ENCODE measurements at regions not wholly inside any gene's neighbourhood (a gene's known extent, or its start where the extent isn't known, plus 50 kb on each side); places are given as distances from the start of the nearest gene placed in this dataset.

GRCh38 chr6:66699385-66699784, 992.4 kb upstream of the EYS start:
- TF ChIP-seq CTCF (IDR thresholded peaks at IDR 0.05; ENCODE audit: borderline replicate concordance, extremely low read depth, low read length, poor library complexity, severe bottlenecking) = no peak
- no peak for TF ChIP-seq EZH2 (IDR thresholded peaks at IDR 0.05; ENCODE audit: borderline replicate concordance, low read depth, low read length, severe bottlenecking)
